AG08395 (cell line): ENCODE measurements at regions not wholly inside any gene's neighbourhood (a gene's known extent, or its start where the extent isn't known, plus 50 kb on each side); places are given as distances from the start of the nearest gene placed in this dataset.
"Not testable (repeated sequence)": the region's sequence is repeated elsewhere in the genome, so short reads cannot be mapped to it uniquely, and the experiment has no call there.

ENCODE experiments used
- DNase-seq: peaks from one replicate; pipeline ENCODE4 v3.0.0; 2012; ENCODE audit warnings: mixed read lengths, low spot score

GRCh38 chr2:221997683-221998082, 301.1 kb downstream of the PAX3 start:
- DNase-seq, result no peak

GRCh38 chr2:221997100-221997499, 301.7 kb downstream of the PAX3 start:
- peak; percentile 58 for DNase-seq

- DNase-seq, result no peak
Observed at GRCh38 chr2:221994926-221995325, 303.9 kb downstream of the PAX3 start.

DNA sequence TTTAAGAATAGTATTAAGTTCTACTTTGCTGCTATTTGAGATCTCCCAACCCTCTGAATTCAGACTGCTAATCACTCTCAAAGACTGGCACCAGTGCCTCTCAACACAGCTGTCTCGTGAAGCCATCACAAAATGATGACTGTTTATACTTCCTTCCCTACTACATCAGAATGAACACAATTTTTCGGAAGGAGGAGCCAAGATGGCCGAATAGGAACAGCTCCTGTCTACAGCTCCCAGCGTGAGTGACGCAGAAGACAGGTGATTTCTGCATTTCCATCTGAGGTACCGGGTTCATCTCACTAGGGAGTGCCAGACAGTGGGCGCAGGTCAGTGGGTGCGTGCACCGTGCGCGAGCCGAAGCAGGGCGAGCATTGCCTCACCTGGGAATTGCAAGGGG, 314.4 kb downstream of the PAX3 start:
- DNase-seq, result not testable (repeated sequence)

GRCh38 chr2:221981912-221982470, 316.8 kb downstream of the PAX3 start:
- no peak for DNase-seq

- no peak for DNase-seq
Observed at GRCh38 chr2:221975151-221975550, 323.6 kb downstream of the PAX3 start.

DNA sequence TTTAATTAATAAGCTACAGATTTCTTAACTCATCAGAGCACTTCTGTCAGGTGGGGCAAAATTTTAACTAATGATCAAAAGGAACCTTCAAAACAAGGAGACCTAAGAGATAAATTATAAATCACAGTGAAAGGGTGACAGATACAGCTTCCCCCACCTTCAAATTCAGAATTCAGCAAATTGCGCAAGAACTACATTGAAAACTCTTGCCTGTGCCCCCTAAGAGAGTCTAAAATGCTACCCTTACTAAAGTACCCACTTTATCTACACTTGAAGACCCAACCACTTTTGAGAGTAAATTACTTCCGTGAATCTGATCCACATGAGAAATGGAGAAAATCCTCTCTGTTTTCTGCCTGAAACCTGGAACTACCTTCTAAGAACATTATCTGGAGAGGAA, 324.9 kb downstream of the PAX3 start:
- no peak for DNase-seq

DNA sequence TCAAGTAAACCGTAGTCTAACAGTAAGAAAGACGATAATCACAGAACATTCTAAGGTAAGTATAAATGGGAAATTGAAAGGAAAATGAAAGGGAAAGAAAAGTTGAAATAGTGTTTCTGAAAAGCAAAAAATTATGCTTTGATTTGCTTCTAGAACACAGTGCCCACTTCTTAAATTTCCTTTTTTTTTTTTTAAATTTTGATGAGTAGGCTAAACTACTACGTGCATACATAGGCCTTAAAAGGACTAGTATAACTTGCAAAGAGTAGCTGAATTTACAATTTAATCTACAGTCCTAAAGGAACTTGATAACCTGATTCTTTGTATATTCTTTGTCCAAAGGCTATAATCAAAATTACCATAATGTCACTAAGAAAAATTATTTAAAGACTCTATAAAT, 325.3 kb downstream of the PAX3 start:
- DNase-seq, result no peak

DNA sequence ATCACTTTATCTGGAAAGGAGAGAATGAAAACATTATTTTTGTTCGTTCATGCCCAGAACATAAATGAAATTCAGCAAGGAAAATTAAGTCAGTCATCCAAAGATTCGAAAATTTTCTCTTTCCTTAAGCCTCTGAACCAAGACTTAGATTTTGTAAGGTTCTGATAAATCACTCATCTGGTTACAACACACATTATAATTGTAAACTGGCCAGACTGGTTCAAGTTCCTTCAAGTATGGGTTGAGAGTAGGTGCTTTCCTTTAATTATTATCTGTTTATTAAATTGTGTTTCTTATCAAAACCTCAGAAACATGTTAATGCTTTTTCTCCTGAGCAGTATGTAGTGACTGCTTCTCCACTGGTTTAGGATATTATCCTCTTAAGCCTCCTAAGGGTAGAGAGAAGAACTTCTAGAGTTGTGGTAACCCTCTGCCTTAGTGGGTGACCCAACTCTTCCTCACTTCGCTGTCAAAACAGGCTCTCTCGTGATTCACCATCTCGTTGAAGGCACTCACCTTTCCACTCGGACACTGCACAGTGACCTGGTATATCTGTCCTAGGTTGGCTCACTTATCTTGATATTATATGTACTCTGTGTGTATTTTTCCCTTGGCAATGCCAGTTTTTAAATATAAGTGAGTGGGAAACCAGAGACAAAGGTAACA, 325.9 kb downstream of the PAX3 start:
- DNase-seq, result no peak

- no peak for DNase-seq
Observed at GRCh38 chr2:221970389-221970788, 328.4 kb downstream of the PAX3 start.

- no peak for DNase-seq
Observed at GRCh38 chr2:221969830-221970144, 329.0 kb downstream of the PAX3 start.

DNA sequence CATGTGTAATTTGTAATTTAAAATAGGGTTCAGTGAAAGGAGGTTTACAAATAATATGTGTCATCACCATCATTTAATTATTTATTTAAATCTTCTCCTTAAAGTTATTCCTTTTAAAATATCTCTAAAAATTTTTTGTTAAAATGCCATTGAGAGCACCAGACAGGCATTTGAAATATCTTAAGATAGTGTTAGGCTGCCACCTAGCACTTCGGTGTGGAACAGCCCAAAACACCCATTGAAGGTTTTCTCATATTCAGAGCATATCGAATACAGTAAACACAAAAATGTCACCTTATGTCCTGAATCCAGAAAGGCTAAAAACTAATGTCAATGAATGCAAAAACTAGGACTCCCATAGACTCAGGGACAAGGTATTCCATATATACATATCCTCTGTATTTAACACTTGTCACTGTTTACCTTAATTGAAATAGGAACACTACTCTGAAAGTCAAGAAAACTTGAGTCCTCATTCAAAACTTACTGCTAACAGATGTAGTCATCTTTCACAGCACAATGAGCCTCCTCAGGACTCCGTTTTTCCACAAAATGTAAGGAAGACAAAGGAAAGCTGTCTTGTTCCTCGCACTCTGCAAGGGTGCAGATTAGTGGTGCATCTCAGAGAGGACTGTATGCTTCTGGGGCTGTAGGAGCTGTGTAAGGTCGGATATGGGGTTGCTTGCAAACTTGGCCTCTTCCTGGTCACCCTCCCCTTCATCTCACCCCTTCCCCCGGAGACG, 329.5 kb downstream of the PAX3 start:
- DNase-seq, result peak; percentile 62

GRCh38 chr2:221962186-221962585, 336.6 kb downstream of the PAX3 start:
- DNase-seq, result no peak

DNA sequence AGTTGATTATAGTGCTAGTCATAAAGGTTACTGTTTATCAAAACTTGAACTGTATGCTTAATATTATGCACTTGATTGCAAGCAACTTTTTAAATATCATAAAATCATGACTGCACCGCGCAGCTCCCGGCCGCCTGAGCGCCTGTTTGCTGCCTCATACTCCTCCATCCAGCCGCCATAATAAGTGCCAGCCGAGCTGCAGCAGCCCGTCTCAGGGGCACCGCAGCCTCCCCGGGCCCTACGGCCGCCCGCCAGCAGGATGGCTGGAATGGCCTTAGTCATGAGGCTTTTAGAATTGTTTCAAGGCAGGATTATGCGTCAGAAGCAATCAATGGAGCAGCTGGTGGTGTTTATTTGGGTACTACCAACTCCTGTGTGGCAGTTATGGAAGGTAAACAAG, 337.2 kb downstream of the PAX3 start:
- no peak for DNase-seq

- no peak for DNase-seq
Observed at GRCh38 chr2:221958224-221958623, 340.6 kb downstream of the PAX3 start.

DNA sequence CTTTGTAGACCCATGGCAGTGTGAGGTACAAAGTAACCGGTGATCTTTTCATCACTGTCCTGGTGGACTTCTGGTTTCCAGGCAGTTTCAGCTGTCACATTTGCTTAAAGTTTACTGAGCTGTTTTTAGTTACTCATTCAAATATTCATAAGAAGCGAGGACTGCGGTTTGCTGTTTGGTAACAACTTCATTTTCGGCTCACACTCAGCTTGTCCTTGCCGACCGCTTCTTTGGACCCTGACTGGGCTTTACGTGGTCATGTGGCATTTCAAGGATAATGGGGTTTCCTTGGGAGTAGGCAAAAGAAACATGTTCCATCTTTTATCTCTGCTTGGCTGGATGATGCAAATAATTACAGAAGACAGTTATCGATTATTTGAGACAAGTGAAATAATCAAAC, 350.7 kb downstream of the PAX3 start:
- DNase-seq, result no peak

GRCh38 chr2:221944452-221944851, 354.3 kb downstream of the PAX3 start:
- not testable (repeated sequence) for DNase-seq

- DNase-seq, result peak; percentile 8
Observed at GRCh38 chr2:221943076-221943810, 355.6 kb downstream of the PAX3 start.

DNA sequence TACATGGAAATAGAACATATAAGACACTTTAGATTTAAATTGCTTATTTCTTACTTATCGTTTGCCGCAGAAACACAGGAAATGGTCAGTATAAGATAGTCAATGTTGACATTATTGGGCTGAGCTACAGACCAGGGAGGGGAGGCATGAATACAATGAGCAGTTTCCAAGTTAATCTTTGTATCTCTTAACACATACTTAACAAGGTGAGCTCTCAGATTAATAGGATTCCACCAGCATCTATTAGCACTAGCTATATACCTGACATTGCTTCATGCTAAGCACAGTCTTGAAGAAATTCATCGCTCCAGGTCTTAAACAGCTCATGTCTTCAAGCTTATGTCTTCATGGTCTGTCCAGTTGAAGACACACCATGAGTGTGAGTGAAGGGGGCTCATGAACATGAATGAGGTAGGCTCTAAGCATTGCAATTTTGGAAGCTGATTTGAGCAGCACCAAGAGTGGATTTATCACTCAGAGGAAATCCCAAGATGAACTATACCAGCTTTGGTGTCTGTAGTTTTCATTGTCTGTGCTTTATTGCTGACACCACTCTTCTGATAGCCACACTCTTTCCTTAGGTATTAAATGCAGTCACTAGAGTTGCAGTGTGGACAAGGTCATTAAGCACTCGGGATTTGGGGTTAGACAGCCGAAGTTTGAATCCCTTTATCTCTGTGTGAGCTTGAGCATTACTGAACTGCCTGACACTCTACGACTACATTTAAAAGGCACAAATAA, 359.3 kb upstream of the EPHA4 start:
- DNase-seq, result no peak

DNA sequence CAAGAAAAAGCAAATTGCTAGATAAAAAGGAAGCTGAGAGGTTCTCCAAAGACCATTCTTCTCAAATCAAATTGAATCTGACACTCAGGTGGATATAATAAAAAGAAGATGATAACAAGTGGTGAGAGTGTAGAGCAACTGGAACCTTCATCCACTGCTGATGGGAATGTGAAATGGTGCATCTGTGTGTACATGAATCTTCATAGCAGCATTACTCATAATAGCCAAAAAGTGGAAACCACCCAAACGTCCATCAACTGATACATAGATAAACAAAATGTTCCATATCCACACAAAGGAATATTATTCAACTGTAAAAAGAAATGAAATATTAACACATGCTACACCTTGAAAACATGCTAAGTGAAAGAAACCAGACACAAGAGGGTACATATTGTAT, 357.2 kb upstream of the EPHA4 start:
- no peak for DNase-seq

- no peak for DNase-seq
Observed at GRCh38 chr2:221926327-221926726, 354.2 kb upstream of the EPHA4 start.

- no peak for DNase-seq
Observed at GRCh38 chr2:221924576-221924975, 352.5 kb upstream of the EPHA4 start.
